GM20000 (cell line): ENCODE measurements at regions not wholly inside any gene's neighbourhood (a gene's known extent, or its start where the extent isn't known, plus 50 kb on each side); places are given as distances from the start of the nearest gene placed in this dataset.

Source experiments
- DNase-seq: peaks from one replicate; pipeline ENCODE4 v3.0.0; 2012; ENCODE audit warnings: low spot score
- CTCF ChIP-seq: IDR thresholded peaks from 2 replicates; pipeline ENCODE4 v1.5.1; 2012; ENCODE audit warnings: mild to moderate bottlenecking, control low read depth; ENCODE audit errors: extremely low read depth, missing control alignments

- TF ChIP-seq CTCF, result no peak
- no peak for DNase-seq
Measured at GRCh38 chr2:220191737-220192136, 564.3 kb downstream of the SLC4A3 start.

- TF ChIP-seq CTCF, result no peak
- no peak for DNase-seq
Measured at GRCh38 chr2:220192994-220193753, 565.7 kb downstream of the SLC4A3 start.

- no peak for TF ChIP-seq CTCF
- DNase-seq, result no peak
Measured at GRCh38 chr2:220194630-220195584, 567.5 kb downstream of the SLC4A3 start.

- TF ChIP-seq CTCF, result no peak
- DNase-seq, result no peak
Measured at GRCh38 chr2:220198896-220199295, 571.5 kb downstream of the SLC4A3 start.

DNA sequence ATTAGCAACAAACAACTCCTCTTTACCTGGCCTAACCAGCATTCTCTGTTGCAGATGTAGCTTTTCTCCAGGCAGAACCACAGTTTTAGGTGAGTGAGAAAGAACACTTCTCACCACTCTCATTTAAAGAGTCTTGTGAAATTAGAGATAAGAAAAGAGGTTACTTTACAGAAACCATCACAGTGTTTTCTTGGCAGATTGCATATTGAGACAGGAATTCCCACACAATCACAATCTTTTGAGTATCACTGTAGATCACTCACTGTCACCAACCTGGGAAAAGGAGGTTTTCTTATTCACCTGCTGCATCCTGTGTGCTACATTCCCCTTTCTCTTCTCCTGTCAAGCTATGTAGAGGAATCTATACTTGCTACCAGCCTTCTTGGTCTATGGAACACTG is 574.6 kb downstream of the SLC4A3 start:
- no peak for TF ChIP-seq CTCF
- DNase-seq, result no peak

DNA sequence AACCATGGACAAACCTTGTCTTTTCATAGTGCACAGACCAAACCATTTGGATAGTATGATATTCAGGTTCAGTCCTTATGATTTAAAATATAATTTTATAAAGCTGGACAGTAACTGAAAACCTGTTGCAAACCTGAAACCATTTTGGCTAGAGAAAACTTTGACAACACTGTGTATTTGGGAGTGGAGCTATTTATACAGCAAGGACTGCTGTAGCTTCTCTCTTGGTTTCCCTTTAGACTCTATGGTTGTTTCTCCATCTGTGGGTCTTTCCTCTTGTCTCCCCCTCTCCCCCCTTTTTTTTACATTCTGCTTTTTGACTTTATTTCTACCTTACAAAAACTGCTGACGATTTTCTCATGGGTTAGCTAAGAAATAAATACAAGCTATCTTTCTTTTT is 581.7 kb downstream of the SLC4A3 start:
- DNase-seq, result no peak
- no peak for TF ChIP-seq CTCF

GRCh38 chr2:220209751-220210150 is 582.3 kb downstream of the SLC4A3 start:
- no peak for DNase-seq
- TF ChIP-seq CTCF, result no peak
